Adrenal gland (tissue), 9 donors: ENCODE measurements at regions not wholly inside any gene's neighbourhood (a gene's known extent, or its start where the extent isn't known, plus 50 kb on each side); places are given as distances from the start of the nearest gene placed in this dataset.

Experiments used
- DNase-seq, 7 donors: peaks; one replicate each; pipeline ENCODE4 v3.0.0-alpha.2; 2019 to 2020
- H3K27ac ChIP-seq, 5 donors: fragments of 200-600 bp; sonication (generic) in 4 of 5; 1 replicate in 3 of 5; 2 replicates in 2 of 5; pipeline versions ENCODE4 v1.5.1 to v1.8.0; 2016 to 2020; ENCODE audit warnings: mild to moderate bottlenecking in 1 of 5
- H3K27me3 ChIP-seq: fragments of 200-600 bp; 2 replicates; pipeline ENCODE4 v1.8.0; 2021
- H3K36me3 ChIP-seq, 2 donors: fragments of 200-600 bp; replicated peaks in 1 of 2; 1 replicate in 1 of 2; 2 replicates in 1 of 2; pipeline versions ENCODE4 v1.5.1 to v1.8.0; 2018 to 2022
- H3K4me1 ChIP-seq, 2 donors: fragments of 200-600 bp; replicated peaks in 1 of 2; 1 replicate in 1 of 2; 2 replicates in 1 of 2; pipeline versions ENCODE4 v1.5.1 to v1.8.0; 2018 to 2021
- H3K4me3 ChIP-seq, 4 donors: fragments of 200-600 bp; sonication (generic) in 3 of 4; one replicate each; pipeline ENCODE4 v1.5.1; 2016 to 2018
- H3K9me3 ChIP-seq, 3 donors: fragments of 200-600 bp; sonication (generic) in 1 of 3; replicated peaks in 1 of 3; 1 replicate in 2 of 3; 2 replicates in 1 of 3; pipeline versions ENCODE4 v1.5.1 to v1.8.0; 2016 to 2021
- CTCF ChIP-seq, 6 experiments: fragments of 450-650 bp in 4 of 6; fragments of 200-600 bp in 2 of 6; sonication (generic) in 1 of 6; IDR thresholded peaks; 1 replicate in 5 of 6; 2 replicates in 1 of 6; pipeline versions ENCODE4 v1.5.1 to v1.8.0; 2016 to 2021; ENCODE audit warnings: antibody characterized with exemption in 6 of 6, mild to moderate bottlenecking in 2 of 6, moderate library complexity in 1 of 6
- POLR2A ChIP-seq, 2 donors: fragments of 450-650 bp; IDR thresholded peaks; one replicate each; pipeline ENCODE4 v1.6.1; 2017; ENCODE audit warnings: antibody characterized with exemption in 2 of 2, mild to moderate bottlenecking in 2 of 2, moderate library complexity in 1 of 2
- WGBS, 4 donors: extraction: QIAGEN DNeasy Blood & Tissue Kit in 2 of 4; methylation state at CpG; one replicate each; pipeline versions ENCODE4 v1.1.5 to v1.1.7; 2013 to 2017; 5-methylcytosine and 5-hydroxymethylcytosine counted together
- intact Hi-C, 2 donors: fragments of 100-400 bp; cut with DNase I; formaldehyde crosslinking; loops; one replicate each; pipeline versions ENCODE4 v1.14.1 to v1.15.0; 2022 to 2023
- donor health status: healthy with polysubstance abuse.
- donor health status: Bipolar disorder and iron deficiency.
- donor health status: DM: yes; HTN: yes; CAD: no.
- donor health status: DM: no; HTN: no; CAD: no.
- donor health status: DM: no; HTN: no; CAD: no.

GRCh38 chr3:124053871-124054270 lies 61.9 kb upstream of the ROPN1 start:
- no peak for TF ChIP-seq CTCF (IDR thresholded peaks at IDR 0.05)
- TF ChIP-seq POLR2A (IDR thresholded peaks at IDR 0.05): no peak
- no peaks in the 10 kb centered on the region for H3K27me3 ChIP-seq
- no peak overlapping the region for H3K4me3 ChIP-seq
- no peak for DNase-seq
- no peaks in the 10 kb centered on the region for H3K9me3 ChIP-seq
- intact Hi-C loops: no loop called here
- H3K4me1 ChIP-seq: peaks cover 11 to 16% of the 10 kb centered on the region in 2 donors
- H3K36me3 ChIP-seq: no peaks in the 10 kb centered on the region
- H3K27ac ChIP-seq: no peak overlapping the region

GRCh38 chr3:124056846-124057245 lies 64.9 kb upstream of the ROPN1 start:
- 61 to 81% (median 64%) methylated on average over 2 of the region's 2 CpGs for WGBS, 4 donors
- TF ChIP-seq CTCF (IDR thresholded peaks at IDR 0.05): no peak
- TF ChIP-seq POLR2A (IDR thresholded peaks at IDR 0.05): no peak
- Histone ChIP-seq H3K27ac (no peak overlapping the region), H3K36me3 (no peaks in the 10 kb centered on the region), H3K4me3 (no peak overlapping the region), H3K4me1 (peaks cover 11 to 16% of the 10 kb centered on the region in 2 donors), H3K9me3 (no peaks in the 10 kb centered on the region), H3K27me3 (no peaks in the 10 kb centered on the region)
- no peak for DNase-seq
- intact Hi-C loops: no loop called here

GRCh38 chr3:124057420-124057819 lies 65.5 kb upstream of the ROPN1 start:
- Histone ChIP-seq H3K36me3 (no peaks in the 10 kb centered on the region), H3K4me3 (no peak overlapping the region), H3K4me1 (peaks cover 11 to 16% of the 10 kb centered on the region in 2 donors), H3K27ac (peak overlapping the region in 1 of 5 donors; percentile 0), H3K9me3 (no peaks in the 10 kb centered on the region), H3K27me3 (no peaks in the 10 kb centered on the region)
- WGBS, 4 donors: 55 to 72% (median 60%) methylated on average over 6 of the region's 6 CpGs
- intact Hi-C loops: no loop called here
- TF ChIP-seq POLR2A (IDR thresholded peaks at IDR 0.05) (no peak), CTCF (IDR thresholded peaks at IDR 0.05) (no peak)
- peak in 1 of 7 donors; percentile 26 for DNase-seq

- WGBS, 4 donors: 53 to 60% (median 57%) methylated on average over 1 of the region's 1 CpG
- no peak for TF ChIP-seq POLR2A (IDR thresholded peaks at IDR 0.05)
- TF ChIP-seq CTCF (IDR thresholded peaks at IDR 0.05): no peak
- Histone ChIP-seq H3K9me3 (no peaks in the 10 kb centered on the region), H3K4me1 (peaks cover 18 to 28% of the 10 kb centered on the region in 2 donors), H3K27ac (no peak overlapping the region), H3K36me3 (no peaks in the 10 kb centered on the region), H3K4me3 (no peak overlapping the region), H3K27me3 (no peaks in the 10 kb centered on the region)
- DNase-seq: no peak
- intact Hi-C loops: no loop called here
These were observed 67.7 kb upstream of the ROPN1 start for GRCh38 chr3:124059580-124059979.
